B cell (primary cell): ENCODE measurements at regions not wholly inside any gene's neighbourhood (a gene's known extent, or its start where the extent isn't known, plus 50 kb on each side); places are given as distances from the start of the nearest gene placed in this dataset.

Experiments
- ATAC-seq: fragments of 200-7000 bp; cut with Tn5 transposase; one replicate; pipeline ENCODE4 v1.10.0; 2021; ENCODE audit warnings: low read depth, mild to moderate bottlenecking, moderate number of reproducible peaks, moderate library complexity
- CTCF ChIA-PET: fragments of 350-600 bp; sonication (Branson Sonifier 250); formaldehyde crosslinking; loops from one replicate; lab custom pipeline; 2021; ENCODE audit warnings: antibody characterized with exemption, inconsistent platforms; lab: Charles Lee
- POLR2A ChIA-PET: fragments of 350-600 bp; sonication (Branson Sonifier 250); formaldehyde crosslinking; loops from one replicate; lab custom pipeline; 2021; ENCODE audit warnings: antibody characterized with exemption; lab: Charles Lee
- DNase-seq: peaks from one replicate; pipeline ENCODE4 v3.0.0; 2013
- H2AFZ ChIP-seq: 2 replicates; pipeline ENCODE4 v1.6.1; 2012; ENCODE audit warnings: mild to moderate bottlenecking, low read depth, low read length; ENCODE audit not compliant: insufficient read depth, poor library complexity, severe bottlenecking
- H3K27ac ChIP-seq, 2 donors: 1 replicate in 1 of 2; 2 replicates in 1 of 2; pipeline ENCODE4 v1.5.1; 2012 to 2013; ENCODE audit warnings: low read length in 2 of 2, mild to moderate bottlenecking in 2 of 2, moderate library complexity in 1 of 2
- H3K27me3 ChIP-seq, 4 experiments: fragments of 200-600 bp in 1 of 4; sonication (generic) in 1 of 4; replicated peaks in 1 of 4; 1 replicate in 2 of 4; 2 replicates in 2 of 4; pipeline versions ENCODE4 v1.6.1 to v1.7.0; 2013 to 2016; ENCODE audit warnings: low read length in 3 of 4, mild to moderate bottlenecking in 2 of 4, mixed read lengths in 1 of 4, moderate library complexity in 1 of 4; ENCODE audit not compliant: insufficient read depth in 4 of 4, control insufficient read depth in 3 of 4; ENCODE audit errors: control extremely low read depth in 1 of 4
- H3K36me3 ChIP-seq, 2 experiments: replicated peaks in 1 of 2; 1 replicate in 1 of 2; 2 replicates in 1 of 2; pipeline versions ENCODE4 v1.6.1 to v1.7.1; 2013; ENCODE audit warnings: low read length in 1 of 2; ENCODE audit not compliant: insufficient read depth in 2 of 2, control insufficient read depth in 1 of 2; ENCODE audit errors: control extremely low read depth in 1 of 2, extremely low read depth in 1 of 2
- H3K4me1 ChIP-seq, 2 donors: fragments of 200-600 bp in 1 of 2; sonication (generic) in 1 of 2; 1 replicate in 1 of 2; 2 replicates in 1 of 2; pipeline versions ENCODE4 v1.5.1 to v1.6.1; 2013 to 2017; ENCODE audit warnings: low read length in 2 of 2; ENCODE audit not compliant: control insufficient read depth in 2 of 2, insufficient read depth in 2 of 2
- H3K4me2 ChIP-seq: replicated peaks from 2 replicates; pipeline ENCODE3; 2012; ENCODE audit warnings: mild to moderate bottlenecking, low read depth, low read length; ENCODE audit not compliant: poor library complexity, severe bottlenecking
- H3K4me3 ChIP-seq, 5 experiments: fragments of 200-600 bp in 1 of 5; sonication (generic) in 1 of 5; 1 replicate in 3 of 5; 2 replicates in 2 of 5; pipeline versions ENCODE4 v1.5.1 to v1.7.0; 2011 to 2016; ENCODE audit warnings: low read length in 4 of 5, mild to moderate bottlenecking in 4 of 5, low read depth in 2 of 5, control low read depth in 1 of 5, moderate library complexity in 1 of 5; ENCODE audit not compliant: insufficient read depth in 1 of 5; ENCODE audit errors: control extremely low read depth in 1 of 5, extremely low read depth in 1 of 5
- H3K79me2 ChIP-seq: fragments of 200-600 bp; sonication (generic); one replicate; pipeline ENCODE4 v1.6.0; 2016; ENCODE audit warnings: low read length; ENCODE audit not compliant: control insufficient read depth, insufficient read depth
- H3K9ac ChIP-seq: fragments of 200-600 bp; sonication (generic); 2 replicates; pipeline ENCODE4 v1.6.1; 2017; ENCODE audit warnings: mild to moderate bottlenecking, low read length, moderate library complexity
- H3K9me3 ChIP-seq, 3 donors: one replicate each; pipeline versions ENCODE4 v1.6.1 to v1.7.1; 2013; ENCODE audit warnings: low read length in 2 of 3; ENCODE audit not compliant: control insufficient read depth in 2 of 3, insufficient read depth in 1 of 3; ENCODE audit errors: control extremely low read depth in 1 of 3
- H4K20me1 ChIP-seq: 2 replicates; pipeline ENCODE4 v1.6.0; 2012; ENCODE audit warnings: mild to moderate bottlenecking, low read length; ENCODE audit not compliant: insufficient read depth, control insufficient read depth, poor library complexity, severe bottlenecking
- H3K27ac Mint-ChIP-seq: one replicate; pipeline ENCODE4 v1.8.0; 2021; ENCODE audit warnings: mixed read lengths
- H3K27me3 Mint-ChIP-seq: one replicate; pipeline ENCODE4 v1.8.0; 2021; ENCODE audit warnings: mixed read lengths
- H3K4me1 Mint-ChIP-seq: one replicate; pipeline ENCODE4 v1.8.0; 2021; ENCODE audit warnings: mixed read lengths
- H3K4me3 Mint-ChIP-seq: one replicate; pipeline ENCODE4 v1.8.0; 2021; ENCODE audit warnings: mixed read lengths
- H3K9me3 Mint-ChIP-seq: one replicate; pipeline ENCODE4 v1.8.0; 2022; ENCODE audit warnings: mixed read lengths; ENCODE audit not compliant: insufficient read depth
- CTCF ChIP-seq: fragments of 200-600 bp; IDR thresholded peaks from one replicate; pipeline ENCODE4 v1.8.0; 2022; ENCODE audit warnings: antibody characterized with exemption, mild to moderate bottlenecking
- EZH2 ChIP-seq: IDR thresholded peaks from 2 replicates; pipeline ENCODE4 v1.6.1; 2012; ENCODE audit warnings: borderline replicate concordance, low read depth, mild to moderate bottlenecking, moderate library complexity, low read length; ENCODE audit not compliant: insufficient read depth, poor library complexity, severe bottlenecking
- WGBS: methylation state at CpG from one replicate; pipeline ENCODE4 v1.1.5; 2013; ENCODE audit warnings: missing lambda C conversion rate; ENCODE audit not compliant: insufficient coverage; 5-methylcytosine and 5-hydroxymethylcytosine counted together
- intact Hi-C: fragments of 100-400 bp; cut with micrococcal nuclease; formaldehyde crosslinking; loops from one replicate; pipeline ENCODE4 v1.10.0; 2022

- TF ChIP-seq CTCF (no peak), EZH2 (no peak)
- no peaks in the 10 kb centered on the region for H3K27me3 ChIP-seq
- H3K4me1 ChIP-seq: no peaks in the 10 kb centered on the region
- no peaks in the 10 kb centered on the region for H3K27me3 Mint-ChIP-seq
- no peak overlapping the region for H3K4me3 ChIP-seq
- H3K36me3 ChIP-seq: no peaks in the 10 kb centered on the region
- no peaks in the 10 kb centered on the region for H3K4me1 Mint-ChIP-seq
- no peak overlapping the region for H3K27ac Mint-ChIP-seq
- H3K9ac ChIP-seq: no peak overlapping the region
- POLR2A ChIA-PET: no interaction called here
- intact Hi-C loops: no loop called here
- no peak overlapping the region for H3K27ac ChIP-seq
- H2AFZ ChIP-seq: no peak overlapping the region
- H3K4me2 ChIP-seq: no peak overlapping the region
- no peaks in the 10 kb centered on the region for H3K9me3 Mint-ChIP-seq
- no peak overlapping the region for H3K4me3 Mint-ChIP-seq
- CTCF ChIA-PET: no interaction called here
- WGBS: no CpG with 5 or more reads among the region's 3 CpGs
- no peak for DNase-seq
- no peak for ATAC-seq
- H4K20me1 ChIP-seq: no peaks in the 10 kb centered on the region
- no peaks in the 10 kb centered on the region for H3K79me2 ChIP-seq
- no peaks in the 10 kb centered on the region for H3K9me3 ChIP-seq
Measured at GRCh38 chr1:216855810-216856209, 132.6 kb upstream of the ESRRG start.

GRCh38 chr1:216854836-216855484, 131.7 kb upstream of the ESRRG start:
- H3K27ac ChIP-seq: no peak overlapping the region
- ChIA-PET POLR2A (no interaction called here), CTCF (no interaction called here)
- DNase-seq: no peak
- no peaks in the 10 kb centered on the region for H3K4me1 Mint-ChIP-seq
- H3K9ac ChIP-seq: no peak overlapping the region
- no peak overlapping the region for H3K4me2 ChIP-seq
- TF ChIP-seq EZH2: no peak
- H3K79me2 ChIP-seq: no peaks in the 10 kb centered on the region
- WGBS: 73% methylated on average over 4 of the region's 6 CpGs
- H3K9me3 Mint-ChIP-seq: no peaks in the 10 kb centered on the region
- H4K20me1 ChIP-seq: no peaks in the 10 kb centered on the region
- no peaks in the 10 kb centered on the region for H3K4me1 ChIP-seq
- H3K36me3 ChIP-seq: no peaks in the 10 kb centered on the region
- H3K27me3 Mint-ChIP-seq: no peaks in the 10 kb centered on the region
- no peaks in the 10 kb centered on the region for H3K9me3 ChIP-seq
- no peak overlapping the region for H3K4me3 Mint-ChIP-seq
- no peak overlapping the region for H3K27ac Mint-ChIP-seq
- ATAC-seq: no peak
- intact Hi-C loops: no loop called here
- H3K4me3 ChIP-seq: no peak overlapping the region
- H2AFZ ChIP-seq: no peak overlapping the region
- H3K27me3 ChIP-seq: no peaks in the 10 kb centered on the region
